CD4-positive, alpha-beta T cell treated with Interleukin-10 for 1 hour (primary cell): ENCODE measurements at regions not wholly inside any gene's neighbourhood (a gene's known extent, or its start where the extent isn't known, plus 50 kb on each side); places are given as distances from the start of the nearest gene placed in this dataset.
"Not testable (repeated sequence)": the region's sequence is repeated elsewhere in the genome, so short reads cannot be mapped to it uniquely, and the experiment has no call there.

Experiments
- DNase-seq: peaks from one replicate; pipeline ENCODE4 v3.0.0-alpha.2; 2020

GRCh38 chr10:57673446-57673960 is 594.2 kb downstream of the IPMK start:
- DNase-seq: no peak

GRCh38 chr10:57664815-57665214 is 602.9 kb downstream of the IPMK start:
- DNase-seq: no peak

DNA sequence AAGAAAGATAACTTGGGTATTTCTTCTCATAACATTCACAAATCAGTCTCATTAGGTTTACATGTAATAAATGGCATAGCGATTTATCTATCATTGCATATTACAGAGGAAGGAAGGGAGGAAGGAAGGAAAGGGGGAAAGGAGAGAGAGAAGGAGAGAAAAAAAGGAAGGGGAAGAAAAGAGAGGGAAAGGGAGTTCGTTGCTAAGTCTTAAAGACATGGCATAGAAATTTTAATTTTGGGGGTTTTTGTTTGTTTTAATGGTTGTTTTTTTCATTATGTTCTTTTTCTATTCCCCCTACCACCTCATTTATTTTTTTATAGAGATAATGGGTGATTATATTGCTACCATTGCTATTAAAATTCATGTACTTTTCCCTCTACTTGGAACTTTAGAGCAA is 604.3 kb downstream of the IPMK start:
- no peak for DNase-seq

DNA sequence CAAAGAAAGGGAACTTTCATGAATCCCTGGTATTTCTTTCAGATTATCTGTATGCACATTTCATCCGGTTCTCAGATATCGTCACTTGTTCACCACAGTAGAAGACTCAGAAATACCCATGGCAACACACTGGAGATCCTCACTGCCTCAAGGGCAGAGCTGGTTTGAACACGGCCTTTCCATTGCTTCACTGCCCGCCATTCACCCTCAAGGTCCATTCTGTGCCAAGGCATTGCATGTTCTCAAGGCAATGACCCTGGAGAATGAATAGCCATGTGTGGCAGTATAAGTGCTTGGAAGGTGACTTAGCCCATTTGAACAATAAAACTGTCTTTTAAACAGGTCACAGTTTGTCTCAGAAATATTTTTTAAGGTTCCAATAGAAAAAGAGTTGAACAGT is 606.5 kb downstream of the IPMK start:
- DNase-seq: no peak

DNA sequence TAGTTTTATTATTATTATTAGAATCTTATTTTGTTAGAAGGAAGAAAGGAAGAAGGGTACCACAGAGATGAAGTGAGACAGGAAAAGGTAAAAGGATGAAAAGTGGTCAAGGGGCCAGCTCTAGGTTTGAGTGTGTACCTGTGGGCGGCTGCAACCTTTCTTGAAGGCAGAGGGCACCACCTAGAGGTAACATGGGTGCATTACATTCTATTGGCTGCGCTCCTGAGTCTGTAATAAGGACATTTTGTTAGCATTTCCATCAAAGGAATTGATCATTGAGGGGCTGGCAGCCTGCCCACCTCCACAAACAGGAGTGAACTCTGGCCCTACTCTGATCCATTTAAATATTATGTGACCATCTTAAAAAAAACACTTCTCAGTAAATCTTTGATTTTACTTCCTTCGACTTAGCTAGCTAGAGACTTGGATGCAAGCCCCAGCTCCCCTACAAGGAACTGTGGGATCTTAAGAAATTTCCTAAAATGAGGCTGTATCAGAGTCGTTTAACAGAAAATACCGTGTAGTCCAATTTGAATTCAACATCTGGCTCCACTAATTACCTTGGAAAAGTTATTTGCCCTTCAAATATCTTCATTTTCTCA is 610.4 kb downstream of the IPMK start:
- peak; percentile 2 for DNase-seq

DNA sequence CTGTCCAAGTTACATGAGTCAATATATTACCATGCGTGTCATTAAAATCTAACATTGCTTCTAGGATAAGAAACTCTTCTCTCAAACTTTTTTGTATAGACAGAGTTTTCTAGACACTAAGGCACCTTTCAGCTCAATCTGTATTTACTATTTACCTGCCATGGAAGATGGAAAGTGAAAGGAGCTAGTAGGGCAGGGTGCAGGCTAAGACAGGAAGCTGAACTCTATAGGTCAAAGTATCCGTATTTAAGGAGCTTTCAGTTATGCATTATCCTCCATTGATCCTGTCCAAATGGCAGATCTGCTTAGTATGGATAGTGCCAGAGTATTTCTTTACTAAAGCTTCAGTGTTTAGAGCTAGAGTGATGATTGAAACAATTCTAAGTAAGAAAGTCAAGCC is 612.8 kb downstream of the IPMK start:
- no peak for DNase-seq

DNA sequence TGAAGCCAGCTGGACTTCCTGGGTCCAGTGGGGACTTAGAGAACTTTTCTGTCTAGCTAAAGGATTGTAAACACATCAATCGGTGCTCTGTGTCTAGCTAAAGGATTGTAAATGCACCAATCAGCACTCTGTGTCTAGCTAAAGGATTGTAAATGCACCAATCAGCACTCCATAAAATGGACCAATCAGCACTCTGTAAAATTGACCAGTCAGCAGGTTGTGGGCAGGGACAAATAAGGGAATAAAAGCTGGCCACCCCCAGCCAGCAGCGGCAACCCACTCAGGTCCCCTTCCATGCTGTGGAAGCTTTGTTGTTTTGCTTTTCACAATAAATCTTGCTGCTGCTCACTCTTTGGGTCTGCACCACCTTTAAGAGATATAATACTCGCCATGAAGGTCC is 622.6 kb downstream of the IPMK start:
- DNase-seq: not testable (repeated sequence)

GRCh38 chr10:57638411-57638810 is 629.3 kb downstream of the IPMK start:
- no peak for DNase-seq

- DNase-seq: no peak
Measured at GRCh38 chr10:57628592-57629284, 639.0 kb downstream of the IPMK start.

GRCh38 chr10:57627642-57628178 is 640.0 kb downstream of the IPMK start:
- no peak for DNase-seq

DNA sequence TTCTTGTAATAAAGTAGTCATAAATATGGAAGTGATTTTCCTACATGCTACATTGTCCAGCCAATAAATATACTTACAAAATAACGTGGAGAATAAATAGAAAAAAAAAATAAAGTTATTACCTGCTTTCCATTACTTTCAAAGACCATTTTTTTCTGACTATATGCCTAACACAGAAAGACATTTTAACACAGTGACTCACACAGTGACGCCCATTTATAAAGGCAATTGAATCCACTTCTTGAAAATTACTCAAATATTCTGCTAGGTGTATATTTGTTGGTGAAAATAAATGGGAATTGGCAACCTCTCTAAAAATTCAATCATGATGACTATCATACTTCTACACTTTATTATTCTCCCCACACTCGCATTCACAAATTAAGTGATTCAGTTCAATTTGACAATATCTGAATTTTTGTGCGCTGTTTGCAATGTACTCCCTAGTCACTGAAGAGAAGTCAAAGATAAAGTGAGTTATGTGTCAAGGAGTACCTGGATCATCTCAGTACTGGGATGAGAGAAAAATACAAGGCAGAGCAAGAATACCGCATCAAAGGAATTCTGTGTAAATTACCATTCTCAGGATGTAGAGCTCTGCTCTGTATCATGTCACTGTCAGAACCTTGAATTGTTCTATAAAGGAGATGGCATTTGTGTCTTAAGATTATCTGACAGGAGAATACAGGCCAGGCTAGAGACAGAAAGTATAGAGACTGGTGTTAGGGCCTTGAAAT is 642.7 kb downstream of the IPMK start:
- no peak for DNase-seq

DNA sequence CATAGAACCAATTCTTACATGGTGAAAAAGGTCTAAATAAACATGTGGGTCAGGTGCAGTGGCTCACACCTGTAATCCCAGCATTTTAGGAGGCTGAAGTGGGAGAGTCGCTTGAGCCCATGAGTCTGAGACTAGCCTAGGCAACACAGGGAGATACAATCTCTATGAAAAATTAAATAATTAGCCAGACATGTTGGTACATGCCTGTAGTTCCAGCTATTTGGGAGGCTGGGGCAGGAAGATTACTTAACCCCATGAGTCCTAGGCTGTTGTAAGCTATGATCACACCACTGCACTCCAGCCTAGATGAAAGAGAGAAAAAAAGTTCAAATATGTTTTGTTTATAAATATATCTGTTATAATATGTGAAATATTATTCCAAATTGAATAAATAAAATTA is 643.6 kb downstream of the IPMK start:
- no peak for DNase-seq

DNA sequence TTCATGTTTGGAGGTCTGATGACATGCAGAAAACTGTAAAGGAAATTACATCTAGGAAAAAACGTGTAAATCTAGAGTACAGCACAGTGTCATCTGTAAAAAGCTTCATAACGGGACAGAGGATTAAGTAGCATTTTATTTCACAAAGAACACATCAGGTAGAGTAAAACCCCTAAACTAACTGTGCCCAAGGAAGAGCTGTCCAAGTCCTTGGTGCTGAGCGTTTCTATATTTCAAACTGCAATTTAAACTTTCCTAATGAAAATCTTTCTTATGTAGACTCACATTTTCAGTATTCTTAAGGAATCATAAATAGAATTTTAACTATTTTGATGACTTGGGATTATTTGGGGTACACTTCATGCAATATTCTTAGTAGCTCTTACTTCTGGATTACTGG is 646.2 kb downstream of the IPMK start:
- DNase-seq: no peak

- no peak for DNase-seq
Measured at GRCh38 chr10:57605948-57606485, 661.7 kb downstream of the IPMK start.

GRCh38 chr10:57599440-57599839 is 668.3 kb downstream of the IPMK start:
- no peak for DNase-seq

DNA sequence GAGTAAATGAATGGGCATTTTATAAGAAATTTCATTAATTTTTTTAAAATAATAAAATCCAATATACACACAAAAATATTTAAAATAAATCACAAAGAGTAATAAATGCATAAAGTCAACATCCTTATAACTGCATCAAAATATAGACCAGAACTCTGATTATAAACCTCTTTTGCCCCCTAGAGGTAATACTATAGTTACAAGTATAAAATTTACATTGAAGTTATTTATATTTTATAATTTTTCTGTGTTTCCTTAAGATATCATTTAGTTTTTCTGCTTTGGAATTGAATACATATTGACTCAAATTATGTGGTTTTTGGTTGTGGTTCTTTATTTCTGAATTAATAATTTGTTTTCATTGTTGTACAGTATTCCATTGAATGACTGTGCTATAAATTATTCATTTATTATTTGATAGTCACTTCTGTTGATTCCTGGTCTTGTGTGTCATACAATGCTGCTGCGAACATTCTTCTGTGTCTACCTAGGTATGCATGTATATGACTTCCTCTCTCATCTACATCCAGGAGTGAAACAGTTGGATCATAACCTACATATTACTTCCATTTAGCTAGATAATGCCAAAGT is 673.6 kb downstream of the IPMK start:
- DNase-seq: no peak

DNA sequence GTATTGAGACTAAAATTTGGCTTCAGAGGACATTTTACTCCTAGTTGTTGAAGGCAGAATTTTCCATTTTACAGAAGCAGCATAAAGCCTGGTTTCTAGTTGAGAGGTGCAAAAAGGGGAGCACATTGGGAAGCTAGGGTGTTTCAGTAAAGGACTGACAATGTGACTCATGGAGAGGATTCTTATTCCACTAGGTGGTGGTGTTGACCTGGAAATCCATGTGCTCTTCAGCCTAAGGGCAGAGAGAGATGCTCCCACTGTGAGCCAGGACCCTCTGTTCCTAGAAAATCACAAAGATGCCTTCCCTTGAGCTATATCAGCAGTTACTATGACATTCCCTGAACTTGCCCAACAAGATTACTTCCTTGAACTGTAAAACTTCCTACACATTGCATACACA is 687.8 kb downstream of the IPMK start:
- DNase-seq: no peak

DNA sequence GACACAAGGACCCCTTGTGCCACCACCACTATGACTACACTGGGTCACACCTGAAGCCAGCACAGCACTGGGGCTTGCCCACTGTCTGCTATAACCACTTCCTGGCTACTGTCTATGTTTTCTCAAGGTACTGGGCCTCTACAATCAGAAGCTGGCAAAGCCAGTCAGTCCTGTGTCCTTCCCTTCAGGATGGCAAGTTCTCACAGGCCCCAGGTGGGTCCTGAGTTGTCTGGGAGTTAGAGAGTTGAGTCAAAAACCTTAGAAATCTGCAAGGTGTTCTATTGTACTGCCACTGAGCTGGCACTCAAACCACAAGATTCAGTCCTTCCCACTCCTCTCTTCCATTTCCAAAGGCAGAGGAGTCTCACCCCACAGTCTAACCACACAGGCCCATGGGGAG is 705.5 kb downstream of the IPMK start:
- no peak for DNase-seq

DNA sequence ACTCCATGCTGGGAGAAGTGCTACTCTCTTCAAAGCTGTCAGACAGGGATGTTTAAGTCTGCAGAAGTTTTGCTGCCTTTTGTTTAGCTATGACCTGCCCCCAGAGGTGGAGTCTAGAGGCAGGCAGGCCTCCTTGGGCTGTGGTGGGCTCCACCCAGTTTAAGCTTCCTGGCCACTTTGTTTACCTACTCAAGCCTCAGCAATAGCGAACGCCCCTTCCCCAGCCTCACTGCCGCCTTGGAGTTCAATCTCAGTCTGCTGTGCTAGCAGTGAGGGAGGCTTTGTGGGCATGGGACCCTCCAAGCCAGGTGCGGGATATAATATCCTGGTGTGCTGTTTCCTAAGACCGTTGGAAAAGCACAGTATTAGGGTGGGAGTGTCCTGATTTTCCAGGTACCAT is 715.9 kb downstream of the IPMK start:
- not testable (repeated sequence) for DNase-seq

DNA sequence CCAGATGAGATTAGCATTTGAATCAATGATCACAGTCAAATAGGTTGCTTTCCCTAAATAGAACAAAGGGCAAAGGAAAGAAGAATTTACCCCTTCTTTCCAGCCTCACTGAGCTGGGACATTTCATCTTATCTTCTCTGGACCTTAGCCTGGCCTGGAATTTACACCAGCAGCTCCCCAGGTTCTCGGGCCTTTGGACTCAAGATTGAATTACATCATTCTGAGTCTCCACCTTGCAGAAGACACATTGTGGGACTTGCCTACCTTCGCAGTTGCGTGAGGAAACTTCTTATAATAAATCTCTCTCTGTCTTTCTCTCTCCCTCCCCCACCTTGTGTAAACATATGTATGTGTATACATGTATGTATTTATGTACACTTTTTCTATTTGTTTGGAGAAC is 732.4 kb downstream of the IPMK start:
- no peak for DNase-seq

DNA sequence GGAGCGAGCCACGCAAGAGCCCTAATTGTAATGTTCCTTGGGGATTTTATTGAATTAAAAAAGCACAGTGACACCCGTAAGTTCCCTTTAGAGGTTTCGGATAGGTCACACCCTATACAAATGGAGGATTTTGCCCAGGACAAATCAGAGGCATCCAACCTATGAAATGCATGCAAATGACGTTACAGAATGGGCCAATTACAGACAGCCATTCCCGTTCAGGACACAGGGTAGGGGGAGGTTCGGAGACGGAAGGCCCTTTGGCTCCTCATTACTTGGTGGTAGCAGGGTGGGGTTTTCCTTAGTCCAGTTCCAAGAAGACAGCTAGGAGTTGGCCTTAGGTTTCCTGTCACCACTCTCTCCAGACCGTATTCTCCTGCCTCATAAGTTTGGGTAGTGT is 754.1 kb downstream of the IPMK start:
- no peak for DNase-seq

GRCh38 chr10:57507788-57508187 is 759.9 kb downstream of the IPMK start:
- DNase-seq: no peak

DNA sequence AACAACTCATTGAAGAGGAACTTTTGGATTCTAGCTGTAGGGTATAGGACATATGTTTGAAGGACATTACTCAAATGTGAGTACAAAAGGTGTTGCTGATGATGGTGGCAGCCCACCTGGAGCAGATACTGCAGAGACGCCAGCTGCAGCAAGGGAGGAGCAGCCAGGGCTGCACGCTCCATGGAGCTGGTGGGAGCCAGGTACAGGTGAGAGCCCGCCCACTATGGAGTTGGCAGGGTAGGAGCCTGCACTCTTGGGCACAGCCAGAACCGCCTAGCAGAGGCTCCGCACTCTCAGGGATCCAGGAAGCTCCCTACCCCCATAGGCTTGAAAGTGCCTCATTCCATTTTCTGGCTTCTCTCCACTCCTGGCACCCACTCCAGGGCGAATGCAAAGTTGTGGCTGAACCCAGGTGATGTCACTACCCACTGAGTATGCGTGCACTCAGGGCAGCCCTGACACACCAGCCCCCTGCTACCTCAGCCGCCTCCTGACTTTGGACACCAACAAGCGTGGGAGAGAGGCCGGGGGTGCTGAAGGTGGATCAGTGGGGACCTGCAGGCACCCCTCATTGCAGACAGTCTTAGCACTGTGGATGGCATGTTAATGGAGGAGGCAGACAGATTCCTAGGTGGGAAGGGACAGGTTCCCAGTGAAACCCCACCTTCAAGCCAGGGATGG is 761.1 kb downstream of the IPMK start:
- DNase-seq: no peak
